CD4-positive, alpha-beta T cell (primary cell): ENCODE measurements at regions not wholly inside any gene's neighbourhood (a gene's known extent, or its start where the extent isn't known, plus 50 kb on each side); places are given as distances from the start of the nearest gene placed in this dataset.
"Not testable (repeated sequence)": the region's sequence is repeated elsewhere in the genome, so short reads cannot be mapped to it uniquely, and the experiment has no call there.

Experiments used
- ATAC-seq: fragments of 200-7000 bp; cut with Tn5 transposase; one replicate; pipeline ENCODE4 v1.10.0; 2022; ENCODE audit warnings: mild to moderate bottlenecking; ENCODE audit not compliant: poor library complexity
- CTCF ChIA-PET: fragments of 350-600 bp; sonication (Branson Sonifier 250); formaldehyde crosslinking; loops from one replicate; lab custom pipeline; 2021; ENCODE audit warnings: antibody characterized with exemption, inconsistent platforms; lab: Charles Lee
- POLR2A ChIA-PET: fragments of 350-600 bp; sonication (Branson Sonifier 250); formaldehyde crosslinking; loops from one replicate; lab custom pipeline; 2021; ENCODE audit warnings: antibody characterized with exemption, inconsistent platforms; lab: Charles Lee
- DNase-seq, 14 experiments: peaks; one replicate each; pipeline ENCODE4 v3.0.0-alpha.2; 2013 to 2020; ENCODE audit warnings: mixed read lengths in 2 of 14
- H3K27ac ChIP-seq, 2 donors: one replicate each; pipeline versions ENCODE4 v1.5.1 to v1.7.0; 2013; ENCODE audit warnings: low read length in 2 of 2, low read depth in 1 of 2, mild to moderate bottlenecking in 1 of 2
- H3K27me3 ChIP-seq, 2 experiments: 1 replicate in 1 of 2; 2 replicates in 1 of 2; pipeline versions ENCODE4 v1.6.1 to v1.7.0; 2013; ENCODE audit warnings: low read length in 2 of 2, control low read depth in 1 of 2, mild to moderate bottlenecking in 1 of 2, moderate library complexity in 1 of 2; ENCODE audit not compliant: insufficient read depth in 2 of 2, control insufficient read depth in 1 of 2
- H3K36me3 ChIP-seq: one replicate; pipeline ENCODE4 v1.6.1; 2013; ENCODE audit warnings: low read length, control low read depth; ENCODE audit not compliant: insufficient read depth
- H3K4me1 ChIP-seq: one replicate; pipeline ENCODE4 v1.6.1; 2013; ENCODE audit warnings: low read length, control low read depth; ENCODE audit not compliant: insufficient read depth
- H3K4me3 ChIP-seq: one replicate; pipeline ENCODE4 v1.5.1; 2013; ENCODE audit warnings: mild to moderate bottlenecking, low read length, moderate library complexity
- H3K9me3 ChIP-seq, 2 experiments: 1 replicate in 1 of 2; 2 replicates in 1 of 2; pipeline versions ENCODE4 v1.6.1 to v1.7.0; 2013; ENCODE audit warnings: low read length in 2 of 2, mild to moderate bottlenecking in 2 of 2, control low read depth in 1 of 2, moderate library complexity in 1 of 2; ENCODE audit not compliant: control insufficient read depth in 1 of 2, insufficient read depth in 1 of 2
- H3K27ac Mint-ChIP-seq: one replicate; pipeline ENCODE4 v1.8.0; 2020; ENCODE audit warnings: mixed read lengths
- H3K27me3 Mint-ChIP-seq: one replicate; pipeline ENCODE4 v1.8.0; 2021; ENCODE audit warnings: mixed read lengths
- H3K36me3 Mint-ChIP-seq: one replicate; pipeline ENCODE4 v1.8.0; 2021; ENCODE audit warnings: low read depth, mixed read lengths
- H3K4me1 Mint-ChIP-seq: one replicate; pipeline ENCODE4 v1.8.0; 2021; ENCODE audit warnings: low read depth, mixed read lengths
- H3K4me3 Mint-ChIP-seq: one replicate; pipeline ENCODE4 v1.8.0; 2020; ENCODE audit warnings: mild to moderate bottlenecking, mixed read lengths
- H3K9me3 Mint-ChIP-seq: one replicate; pipeline ENCODE4 v1.8.0; 2020; ENCODE audit warnings: mixed read lengths
- intact Hi-C, 2 experiments: fragments of 100-400 bp; cut with DNase I in 1 of 2; cut with micrococcal nuclease in 1 of 2; formaldehyde crosslinking; loops; one replicate each; pipeline versions ENCODE4 v1.15.1 to v1.9.0; 2023 to 2025; cut with DNase I, micrococcal nuclease
- TF ChIP-seq, protein P1 (sequence below): fragments of 200-600 bp; IDR thresholded peaks from one replicate; pipeline ENCODE4 v1.8.0; 2022; ENCODE audit warnings: antibody characterized with exemption, mild to moderate bottlenecking

DNA sequence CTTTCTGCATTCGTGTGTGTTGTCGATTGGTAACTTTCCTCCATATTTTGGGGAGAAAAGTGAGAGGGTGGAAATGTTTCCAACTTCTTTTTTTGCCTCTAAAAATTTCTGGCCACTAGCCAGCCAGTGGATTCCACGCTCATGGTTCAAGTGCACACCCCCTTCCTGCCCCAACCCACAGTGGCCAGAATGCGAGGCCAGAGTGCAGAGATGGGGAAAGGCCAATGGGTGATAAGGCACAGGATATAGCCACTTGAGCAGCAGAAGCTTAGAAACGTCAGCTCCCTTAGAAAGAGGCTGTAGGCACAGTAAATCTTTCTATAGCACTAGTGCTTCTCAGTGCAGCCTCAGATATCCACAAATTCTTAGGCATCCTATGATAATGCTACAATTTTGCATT lies 75.8 kb upstream of the ADRB2 start:
- TF ChIP-seq, protein P1, sequence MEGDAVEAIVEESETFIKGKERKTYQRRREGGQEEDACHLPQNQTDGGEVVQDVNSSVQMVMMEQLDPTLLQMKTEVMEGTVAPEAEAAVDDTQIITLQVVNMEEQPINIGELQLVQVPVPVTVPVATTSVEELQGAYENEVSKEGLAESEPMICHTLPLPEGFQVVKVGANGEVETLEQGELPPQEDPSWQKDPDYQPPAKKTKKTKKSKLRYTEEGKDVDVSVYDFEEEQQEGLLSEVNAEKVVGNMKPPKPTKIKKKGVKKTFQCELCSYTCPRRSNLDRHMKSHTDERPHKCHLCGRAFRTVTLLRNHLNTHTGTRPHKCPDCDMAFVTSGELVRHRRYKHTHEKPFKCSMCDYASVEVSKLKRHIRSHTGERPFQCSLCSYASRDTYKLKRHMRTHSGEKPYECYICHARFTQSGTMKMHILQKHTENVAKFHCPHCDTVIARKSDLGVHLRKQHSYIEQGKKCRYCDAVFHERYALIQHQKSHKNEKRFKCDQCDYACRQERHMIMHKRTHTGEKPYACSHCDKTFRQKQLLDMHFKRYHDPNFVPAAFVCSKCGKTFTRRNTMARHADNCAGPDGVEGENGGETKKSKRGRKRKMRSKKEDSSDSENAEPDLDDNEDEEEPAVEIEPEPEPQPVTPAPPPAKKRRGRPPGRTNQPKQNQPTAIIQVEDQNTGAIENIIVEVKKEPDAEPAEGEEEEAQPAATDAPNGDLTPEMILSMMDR, result no peak
- POLR2A ChIA-PET, result no interaction called here
- H3K27ac Mint-ChIP-seq, result no peak overlapping the region
- no peaks in the 10 kb centered on the region for H3K36me3 Mint-ChIP-seq
- DNase-seq, result no peak
- H3K4me1 Mint-ChIP-seq, result no peaks in the 10 kb centered on the region
- H3K9me3 Mint-ChIP-seq, result peaks cover 3% of the 10 kb centered on the region
- no peaks in the 10 kb centered on the region for H3K27me3 Mint-ChIP-seq
- ATAC-seq, result no peak
- intact Hi-C loops, result no loop called here
- no peaks in the 10 kb centered on the region for H3K36me3 ChIP-seq
- no peaks in the 10 kb centered on the region for H3K9me3 ChIP-seq
- no peak overlapping the region for H3K4me3 ChIP-seq
- H3K4me1 ChIP-seq, result no peaks in the 10 kb centered on the region
- no peak overlapping the region for H3K4me3 Mint-ChIP-seq
- H3K27ac ChIP-seq, result no peak overlapping the region
- CTCF ChIA-PET, result interaction anchor here (0.6 kb wide), 1 partner anchor 243 kb away, joined by 3 read pairs; no protein-coding TSS in a partner anchor
- H3K27me3 ChIP-seq, result no peaks in the 10 kb centered on the region

DNA sequence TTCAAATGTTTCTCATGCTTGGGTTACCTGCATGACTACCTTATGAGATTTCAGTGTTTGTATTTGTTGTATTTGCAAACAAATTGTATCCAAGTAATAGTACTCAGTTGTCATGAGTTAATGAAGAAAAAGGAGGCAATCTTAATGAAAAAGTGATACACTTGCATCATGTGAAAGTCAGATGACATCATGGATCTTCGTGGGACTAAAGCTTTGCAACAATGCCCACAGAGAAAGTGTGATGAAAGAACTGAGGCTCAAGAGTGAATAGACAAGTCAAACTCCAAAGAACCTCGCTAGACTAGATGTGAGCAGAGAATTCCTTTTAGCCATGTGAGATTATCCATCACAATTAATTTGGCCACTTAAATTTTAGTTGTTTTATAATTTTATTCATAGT lies 75.4 kb upstream of the ADRB2 start:
- no peak for ATAC-seq
- ChIA-PET POLR2A (no interaction called here), CTCF (no interaction called here)
- no peaks in the 10 kb centered on the region for H3K27me3 Mint-ChIP-seq
- H3K9me3 Mint-ChIP-seq, result peaks cover 3% of the 10 kb centered on the region
- Histone ChIP-seq H3K27me3 (no peaks in the 10 kb centered on the region), H3K9me3 (no peaks in the 10 kb centered on the region), H3K4me1 (no peaks in the 10 kb centered on the region), H3K4me3 (no peak overlapping the region), H3K27ac (no peak overlapping the region), H3K36me3 (no peaks in the 10 kb centered on the region)
- TF ChIP-seq, protein P1, result no peak
- no peaks in the 10 kb centered on the region for H3K36me3 Mint-ChIP-seq
- DNase-seq, result no peak
- no peak overlapping the region for H3K27ac Mint-ChIP-seq
- no peaks in the 10 kb centered on the region for H3K4me1 Mint-ChIP-seq
- no peak overlapping the region for H3K4me3 Mint-ChIP-seq
- intact Hi-C loops, result no loop called here

DNA sequence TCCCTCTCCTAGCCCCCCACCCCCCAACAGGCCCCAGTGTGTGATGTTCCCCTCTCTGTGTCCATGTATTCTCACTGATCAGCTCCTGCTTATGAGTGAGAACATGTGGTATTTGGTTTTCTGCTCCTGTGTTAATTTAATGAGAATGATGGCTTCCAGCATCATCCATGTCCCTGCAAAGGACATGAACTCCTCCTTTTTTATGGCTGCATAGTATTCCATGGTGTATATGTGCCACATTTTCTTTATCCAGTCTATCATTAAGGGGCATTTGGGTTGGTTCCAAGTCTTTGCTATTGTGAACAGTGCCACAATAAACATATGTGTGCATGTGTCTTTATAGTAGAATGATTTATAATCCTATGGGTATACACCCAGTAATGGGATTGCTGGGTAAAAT lies 74.0 kb upstream of the ADRB2 start:
- H3K4me3 Mint-ChIP-seq, CTCF ChIA-PET, H3K36me3 Mint-ChIP-seq, POLR2A ChIA-PET, DNase-seq, H3K27me3 ChIP-seq, H3K4me3 ChIP-seq, H3K9me3 ChIP-seq, intact Hi-C loops, H3K36me3 ChIP-seq, H3K27me3 Mint-ChIP-seq, H3K27ac ChIP-seq, H3K4me1 ChIP-seq, H3K4me1 Mint-ChIP-seq, H3K27ac Mint-ChIP-seq, H3K9me3 Mint-ChIP-seq, ATAC-seq: not testable (repeated sequence)

DNA sequence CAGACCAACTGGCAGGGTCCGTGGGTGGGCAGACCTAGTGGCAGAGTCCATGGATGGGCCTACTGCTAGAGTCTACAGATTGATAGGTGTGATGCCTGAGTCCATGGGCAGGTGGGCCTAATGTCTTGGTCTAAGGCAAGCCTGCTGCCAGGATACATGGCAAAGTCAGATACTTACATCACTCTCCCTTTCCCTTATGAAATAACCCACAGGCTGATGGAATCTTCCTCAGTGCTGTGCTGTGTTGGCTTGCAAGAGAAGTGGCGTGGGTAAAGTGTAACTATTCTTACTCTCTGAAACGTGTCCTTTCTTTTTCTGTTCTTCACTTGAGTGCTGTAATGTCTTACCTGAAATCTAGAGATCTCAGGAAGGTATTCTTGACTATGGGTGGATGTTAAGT lies 67.3 kb upstream of the ADRB2 start:
- CTCF ChIA-PET, result interaction anchor here (1.0 kb wide), 1 partner anchor 60 kb away, joined by 3 read pairs; no protein-coding TSS in a partner anchor

More for the DNA sequence above, 67.3 kb upstream of the ADRB2 start:
- intact Hi-C loops, result no loop called here
- H3K9me3 ChIP-seq, result no peaks in the 10 kb centered on the region
- H3K36me3 ChIP-seq, result no peaks in the 10 kb centered on the region
- Mint-ChIP-seq H3K36me3 (no peaks in the 10 kb centered on the region), H3K27me3 (peaks cover 26% of the 10 kb centered on the region), H3K4me3 (no peak overlapping the region), H3K27ac (no peak overlapping the region), H3K9me3 (peaks cover 6% of the 10 kb centered on the region), H3K4me1 (no peaks in the 10 kb centered on the region)
- no peaks in the 10 kb centered on the region for H3K27me3 ChIP-seq
- POLR2A ChIA-PET, result no interaction called here
- no peak for DNase-seq
- no peaks in the 10 kb centered on the region for H3K4me1 ChIP-seq
- no peak overlapping the region for H3K27ac ChIP-seq
- TF ChIP-seq, protein P1, result no peak
- ATAC-seq, result no peak
- H3K4me3 ChIP-seq, result no peak overlapping the region
